NCI-H146 (cell line): ENCODE measurements at regions not wholly inside any gene's neighbourhood (a gene's known extent, or its start where the extent isn't known, plus 50 kb on each side); places are given as distances from the start of the nearest gene placed in this dataset.
"Not testable (repeated sequence)": the region's sequence is repeated elsewhere in the genome, so short reads cannot be mapped to it uniquely, and the experiment has no call there.

Source experiments
- DNase-seq: peaks from one replicate; lab custom pipeline; 2025; lab: John Stamatoyannopoulos, UW

DNA sequence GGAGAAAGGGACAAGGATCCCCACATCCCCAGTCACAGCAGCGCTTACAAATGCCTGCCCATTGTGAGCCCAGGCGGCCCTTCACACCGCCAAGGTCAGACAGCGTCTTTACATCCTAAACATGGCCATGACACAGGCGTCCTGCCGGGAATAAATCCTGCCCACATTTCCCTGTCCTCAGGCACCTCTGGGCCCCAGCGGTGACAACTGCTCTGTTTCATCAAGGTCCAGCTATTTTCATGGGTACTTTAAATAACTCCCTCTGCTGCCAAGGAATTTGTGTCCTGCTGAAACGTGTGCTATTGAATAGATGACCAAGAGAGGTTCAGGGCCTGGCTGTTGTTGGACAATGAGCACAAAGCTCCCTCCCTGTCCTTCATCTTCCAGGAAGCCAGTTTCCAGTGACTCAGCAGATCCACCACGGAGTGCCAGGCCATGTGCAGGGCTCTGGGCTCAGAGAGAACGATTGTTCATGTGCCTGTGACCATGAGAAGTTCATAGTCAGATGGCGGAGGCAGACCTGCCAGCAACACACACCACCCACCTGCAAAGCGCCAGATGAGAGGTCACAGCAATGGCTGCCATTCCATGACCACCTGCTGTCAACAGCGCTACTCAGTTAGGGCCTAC is 195.8 kb downstream of the MATN1 start:
- no peak for DNase-seq

GRCh38 chr1:30526652-30527345 is 196.6 kb downstream of the MATN1 start:
- no peak for DNase-seq

GRCh38 chr1:30525971-30526651 is 197.3 kb downstream of the MATN1 start:
- no peak for DNase-seq

GRCh38 chr1:30525631-30525970 is 197.8 kb downstream of the MATN1 start:
- no peak for DNase-seq

DNA sequence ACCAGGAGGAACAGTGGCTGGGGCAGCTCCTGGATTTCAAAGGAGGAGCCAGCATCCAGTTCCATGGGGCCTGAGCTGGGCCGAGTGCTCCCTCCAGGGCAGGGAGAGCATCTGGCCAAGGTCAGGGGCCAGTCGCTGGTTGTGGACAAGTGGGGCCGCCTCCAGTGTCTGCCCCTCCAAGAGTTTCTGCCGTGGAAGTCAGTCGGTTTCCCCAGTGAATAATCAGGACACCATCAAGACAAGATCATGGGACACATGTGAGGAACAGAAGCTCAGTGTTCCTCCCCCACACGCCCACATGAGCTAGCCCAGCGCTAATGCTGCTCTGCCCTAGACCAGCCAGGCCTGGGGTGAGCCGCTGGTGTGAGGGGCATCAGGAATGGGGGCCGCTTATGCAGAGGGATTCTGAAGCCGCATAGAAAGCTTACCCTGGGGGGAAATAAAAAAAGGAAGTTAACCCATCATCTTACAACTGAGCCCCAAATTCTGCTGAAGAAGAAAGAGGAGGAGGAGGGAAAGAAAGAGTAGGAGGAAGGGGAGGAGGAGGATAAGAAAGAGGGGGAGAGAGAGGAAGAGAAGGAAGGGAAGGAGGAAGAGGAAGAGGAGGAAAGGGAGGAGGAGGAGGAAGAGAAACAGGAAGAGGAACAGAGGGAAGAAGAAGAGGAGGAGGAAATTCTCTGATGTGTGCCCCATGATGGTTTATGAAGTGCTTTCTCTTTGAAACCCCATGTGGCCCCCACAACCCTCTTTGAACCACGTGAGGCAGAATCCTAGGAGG is 198.4 kb downstream of the MATN1 start:
- no peak for DNase-seq

GRCh38 chr1:30524025-30524555 is 199.3 kb downstream of the MATN1 start:
- not testable (repeated sequence) for DNase-seq

- DNase-seq = no peak
Observed at GRCh38 chr1:30523055-30524020, 200.0 kb downstream of the MATN1 start.

DNA sequence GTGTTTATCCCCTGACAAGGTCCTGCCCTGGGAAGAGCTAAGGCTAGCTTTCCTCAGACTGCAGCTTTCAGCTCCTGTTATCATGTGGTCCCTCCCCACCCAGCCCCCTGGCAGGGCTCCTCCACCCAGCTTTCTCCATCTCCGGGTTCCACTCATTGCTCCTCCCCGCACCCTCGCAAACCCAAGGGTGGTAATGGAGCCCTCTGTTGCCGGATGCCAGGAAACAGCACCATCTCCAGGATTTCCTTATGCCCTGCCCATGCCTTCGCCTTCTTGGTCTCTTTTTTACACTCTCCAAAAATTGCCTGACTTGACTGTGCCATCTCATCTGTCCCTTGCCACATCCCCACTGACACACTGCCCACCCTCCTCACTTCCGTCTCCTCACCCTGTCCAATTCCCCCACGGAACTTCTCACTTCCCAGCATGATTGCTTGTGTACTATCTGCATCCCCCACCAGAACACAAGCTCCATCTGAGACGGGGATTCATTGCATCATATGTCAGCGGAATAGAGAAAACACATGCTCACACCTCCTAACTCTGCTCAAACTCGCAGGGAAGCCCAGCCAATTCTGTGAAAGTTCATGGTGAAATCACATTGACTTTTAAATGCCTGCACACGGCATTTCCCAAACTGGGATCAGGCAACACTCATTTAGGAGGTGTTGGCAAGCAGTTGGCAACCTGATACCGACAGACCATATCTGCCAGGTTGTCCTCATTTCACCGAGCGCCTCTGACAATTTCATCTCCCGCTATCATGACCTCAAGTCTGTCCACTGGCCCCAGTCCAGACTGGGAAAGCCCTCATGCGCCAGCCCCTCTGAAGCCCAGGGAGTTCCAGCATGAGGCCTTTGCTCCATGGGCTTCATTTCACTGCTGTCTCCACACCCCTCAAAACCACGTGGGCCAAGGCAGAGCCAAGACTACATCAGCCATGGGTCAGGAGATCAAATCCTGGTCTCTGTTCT is 201.1 kb downstream of the MATN1 start:
- no peak for DNase-seq

DNA sequence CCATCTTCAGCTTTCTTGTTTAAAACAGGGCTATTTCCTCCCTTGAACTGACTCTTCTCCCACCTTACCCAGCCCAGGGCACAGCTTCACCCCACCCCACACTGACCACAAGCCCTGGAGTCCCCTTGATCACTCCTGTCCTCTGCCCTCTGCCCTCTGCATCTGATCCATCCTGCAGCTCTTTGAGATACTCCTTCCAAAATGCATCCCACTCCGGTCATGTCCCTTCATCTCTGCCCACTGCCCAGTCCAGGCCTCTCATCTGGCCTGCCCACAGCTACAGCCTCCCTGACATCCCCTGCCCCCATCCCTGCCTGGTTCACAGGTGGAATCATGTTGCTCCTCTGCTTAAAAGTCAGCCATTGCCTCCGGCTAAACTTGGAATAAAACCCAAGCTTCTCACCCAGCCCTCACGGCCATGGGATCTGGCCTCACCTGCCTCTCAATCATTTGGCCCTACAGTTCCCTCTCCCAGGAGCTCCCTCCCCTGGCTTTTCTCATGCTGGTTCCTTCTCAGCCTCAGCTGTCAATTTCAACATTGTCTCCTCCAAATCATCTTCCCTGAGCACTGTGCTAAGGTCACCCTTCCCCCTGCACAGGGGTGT is 202.0 kb downstream of the MATN1 start:
- DNase-seq = no peak

GRCh38 chr1:30520476-30520875 is 202.9 kb downstream of the MATN1 start:
- DNase-seq = no peak

- DNase-seq = no peak
Observed at GRCh38 chr1:30519201-30519763, 204.1 kb downstream of the MATN1 start.

DNA sequence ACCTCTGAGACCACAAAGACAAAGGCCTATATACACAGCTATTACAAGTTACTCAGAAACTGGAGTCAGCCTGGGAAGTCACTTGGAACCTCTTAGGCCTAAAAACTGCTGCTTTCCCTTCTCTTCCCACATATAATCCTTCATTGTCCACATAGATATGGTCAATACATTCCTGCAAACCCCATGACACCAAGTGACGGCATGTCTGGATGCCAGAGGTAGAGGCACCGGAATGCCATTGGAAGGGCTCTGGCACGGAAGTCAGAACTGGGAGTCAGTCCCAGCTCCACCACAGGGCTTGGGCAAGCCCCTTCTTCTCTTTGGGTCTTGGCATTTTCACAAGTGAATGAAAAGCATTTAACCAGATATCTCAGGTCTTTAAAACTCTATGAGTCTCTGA is 204.7 kb downstream of the MATN1 start:
- no peak for DNase-seq

DNA sequence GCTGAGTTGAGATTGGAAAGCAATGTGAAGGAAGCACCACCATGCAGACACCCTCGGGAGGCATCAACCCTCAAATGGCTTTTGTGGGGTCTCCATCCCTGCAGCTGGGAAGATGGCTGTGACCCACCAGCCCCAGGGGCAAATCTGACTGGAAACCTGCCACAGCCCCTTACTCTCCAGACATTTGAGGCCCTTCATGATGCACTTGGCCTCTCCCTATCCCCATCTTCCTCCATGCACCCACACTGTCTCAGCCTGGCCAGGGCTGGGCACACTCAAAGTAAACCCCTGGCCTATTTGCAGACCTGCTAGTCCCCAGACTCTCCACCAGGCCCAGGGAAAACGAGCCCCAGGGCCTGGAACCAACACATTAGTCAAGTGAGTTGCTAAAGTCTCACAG is 205.2 kb downstream of the MATN1 start:
- DNase-seq = no peak

DNA sequence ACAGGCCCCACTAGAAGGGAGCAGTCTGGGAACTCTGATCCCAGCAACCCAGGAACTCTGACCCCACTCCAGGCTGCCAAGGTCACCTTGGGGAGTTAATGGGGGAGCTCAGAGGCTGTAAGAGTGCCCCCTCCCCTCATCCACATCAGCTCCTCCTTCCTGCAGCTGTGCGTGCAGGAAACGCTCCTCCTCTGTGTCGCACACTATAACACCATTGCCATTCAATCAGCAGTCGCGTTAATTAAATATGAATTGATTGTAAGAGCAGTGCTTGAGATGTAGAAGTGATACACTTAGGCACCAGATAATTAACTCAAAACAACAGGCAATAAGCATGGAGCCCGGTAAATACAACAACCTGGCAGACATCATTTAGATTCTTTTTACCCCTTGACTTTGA is 205.7 kb downstream of the MATN1 start:
- not testable (repeated sequence) for DNase-seq

- DNase-seq = not testable (repeated sequence)
Observed at GRCh38 chr1:30517241-30517640, 206.1 kb downstream of the MATN1 start.

GRCh38 chr1:30516485-30516858 is 206.9 kb downstream of the MATN1 start:
- DNase-seq = no peak

DNA sequence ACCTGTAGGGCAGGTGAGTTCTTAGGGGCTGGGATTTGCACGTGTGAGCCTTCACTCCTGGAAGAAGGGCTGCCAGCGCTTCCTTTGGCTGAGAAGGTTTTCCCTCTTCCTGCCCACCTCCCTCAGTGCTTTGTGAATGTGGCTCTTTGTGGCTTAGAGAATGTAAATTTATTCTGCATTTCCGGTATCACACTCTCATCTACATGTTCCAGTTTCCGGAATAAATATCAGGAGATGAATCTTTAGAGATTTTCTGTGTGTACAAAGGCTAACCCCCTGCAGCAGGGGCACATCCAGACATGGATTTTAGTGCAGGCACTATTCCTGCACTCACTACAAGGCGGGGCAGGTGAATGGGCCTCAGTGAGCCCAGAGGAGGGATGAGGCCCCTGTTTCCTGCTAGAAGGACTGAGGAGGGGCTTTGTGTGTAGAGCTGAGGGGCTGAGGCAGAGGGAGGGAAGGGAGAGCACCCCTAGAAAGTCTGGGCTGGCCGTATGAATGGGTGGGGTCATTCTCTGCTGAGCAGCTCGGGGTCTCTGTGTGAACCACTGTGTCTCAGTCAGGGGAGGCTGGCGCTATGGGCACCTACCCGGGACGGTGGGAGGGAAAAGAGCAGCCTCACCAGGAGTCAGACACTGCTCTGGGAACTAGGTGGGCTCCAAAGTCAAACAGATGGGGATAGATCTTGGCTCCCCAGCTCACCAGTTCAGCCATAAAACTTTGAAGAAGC is 207.5 kb downstream of the MATN1 start:
- no peak for DNase-seq

- no peak for DNase-seq
Observed at GRCh38 chr1:30514945-30515344, 208.4 kb downstream of the MATN1 start.
